Lower leg skin (tissue), 3 donors: ENCODE measurements at regions not wholly inside any gene's neighbourhood (a gene's known extent, or its start where the extent isn't known, plus 50 kb on each side); places are given as distances from the start of the nearest gene placed in this dataset.

Experiments used
- CTCF ChIP-seq, 3 donors: fragments of 450-650 bp; IDR thresholded peaks; one replicate each; pipeline ENCODE4 v1.5.1; 2016; ENCODE audit warnings: antibody characterized with exemption in 3 of 3, mild to moderate bottlenecking in 3 of 3, moderate library complexity in 2 of 3
- POLR2A ChIP-seq, 2 donors: fragments of 450-650 bp; IDR thresholded peaks; one replicate each; pipeline ENCODE4 v1.6.1; 2016 to 2017; ENCODE audit warnings: antibody characterized with exemption in 2 of 2, mild to moderate bottlenecking in 1 of 2, moderate library complexity in 1 of 2

- TF ChIP-seq CTCF (IDR thresholded peaks at IDR 0.05) (no peak), POLR2A (IDR thresholded peaks at IDR 0.05) (no peak)
These were observed 58.2 kb upstream of the NEUROD1 start for GRCh38 chr2:181738563-181738962.
